ENCODE measurements at regions not wholly inside any gene's neighbourhood (a gene's known extent, or its start where the extent isn't known, plus 50 kb on each side); places are given as distances from the start of the nearest gene placed in this dataset.

DNA sequence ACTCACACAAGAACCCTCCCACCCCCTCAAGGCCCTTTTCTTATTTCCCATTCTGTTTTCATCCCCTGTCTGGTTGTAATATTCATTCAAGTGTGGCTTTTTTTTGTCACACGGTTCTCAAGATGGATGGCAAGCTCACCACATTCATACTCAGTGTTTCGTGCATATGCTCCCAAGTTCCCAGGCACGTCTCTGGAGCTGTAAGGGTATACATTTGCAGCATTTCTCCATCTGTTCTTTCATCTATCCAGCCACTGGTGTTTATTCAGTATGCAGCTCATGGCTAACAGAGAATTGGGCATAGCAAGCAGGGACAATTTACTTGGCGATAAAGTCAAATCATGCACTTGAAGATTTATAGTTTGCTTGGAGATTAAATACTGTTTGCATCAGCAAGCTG lies 212.1 kb downstream of the GRIN2B start:
- H4K8ac ChIP-seq (ENCODE audit: low read depth in 2 of 2, low read length in 2 of 2) = no peak overlapping the region
- no peak overlapping the region for H3K4ac ChIP-seq (ENCODE audit: low read depth, low read length)
- no peak overlapping the region for H4K5ac ChIP-seq (ENCODE audit: low read depth, low read length)
- no peaks in the 10 kb centered on the region for H3K36me3 ChIP-seq (ENCODE audit: control insufficient read depth, insufficient read depth, low read length)
- H4K20me1 ChIP-seq (ENCODE audit: insufficient read depth, low read length) = no peaks in the 10 kb centered on the region
- DNase-seq (no peak), ATAC-seq (ENCODE audit: low read depth) (no peak)
- H3K4me2 ChIP-seq (ENCODE audit: low read depth, low read length) = no peak overlapping the region
- no peaks in the 10 kb centered on the region for H3K27me3 ChIP-seq (ENCODE audit: control insufficient read depth, insufficient read depth, low read length)
- dilution Hi-C loops (cut with HindIII; ENCODE audit: low sequenced_read_pairs, unreplicated experiment) (no loop called here), intact Hi-C loops (cut with micrococcal nuclease) (no loop called here), in situ Hi-C loops (cut with MboI; ENCODE audit: low sequenced_read_pairs) (loop anchor here (10.0 kb wide), 1 partner anchor 56 kb away; no protein-coding TSS in a partner anchor)
- no TSS peak for BruUV-seq (replicated peaks)
- TF ChIP-seq FOS (IDR thresholded peaks at IDR 0.05; ENCODE audit: low read depth, low read length) = no peak
- TF ChIP-seq CHD1 (IDR thresholded peaks at IDR 0.05; ENCODE audit: low read depth, low read length) = no peak
- TF ChIP-seq, protein P1, sequence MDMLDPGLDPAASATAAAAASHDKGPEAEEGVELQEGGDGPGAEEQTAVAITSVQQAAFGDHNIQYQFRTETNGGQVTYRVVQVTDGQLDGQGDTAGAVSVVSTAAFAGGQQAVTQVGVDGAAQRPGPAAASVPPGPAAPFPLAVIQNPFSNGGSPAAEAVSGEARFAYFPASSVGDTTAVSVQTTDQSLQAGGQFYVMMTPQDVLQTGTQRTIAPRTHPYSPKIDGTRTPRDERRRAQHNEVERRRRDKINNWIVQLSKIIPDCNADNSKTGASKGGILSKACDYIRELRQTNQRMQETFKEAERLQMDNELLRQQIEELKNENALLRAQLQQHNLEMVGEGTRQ (IDR thresholded peaks at IDR 0.05; ENCODE audit: low read depth, low read length) = no peak
- no peak for TF ChIP-seq MAZ (IDR thresholded peaks at IDR 0.05; ENCODE audit: borderline replicate concordance, low read depth, low read length)
- TF ChIP-seq RAD21 (IDR thresholded peaks at IDR 0.05; ENCODE audit: low read length) = no peak
- TF ChIP-seq, protein P2, sequence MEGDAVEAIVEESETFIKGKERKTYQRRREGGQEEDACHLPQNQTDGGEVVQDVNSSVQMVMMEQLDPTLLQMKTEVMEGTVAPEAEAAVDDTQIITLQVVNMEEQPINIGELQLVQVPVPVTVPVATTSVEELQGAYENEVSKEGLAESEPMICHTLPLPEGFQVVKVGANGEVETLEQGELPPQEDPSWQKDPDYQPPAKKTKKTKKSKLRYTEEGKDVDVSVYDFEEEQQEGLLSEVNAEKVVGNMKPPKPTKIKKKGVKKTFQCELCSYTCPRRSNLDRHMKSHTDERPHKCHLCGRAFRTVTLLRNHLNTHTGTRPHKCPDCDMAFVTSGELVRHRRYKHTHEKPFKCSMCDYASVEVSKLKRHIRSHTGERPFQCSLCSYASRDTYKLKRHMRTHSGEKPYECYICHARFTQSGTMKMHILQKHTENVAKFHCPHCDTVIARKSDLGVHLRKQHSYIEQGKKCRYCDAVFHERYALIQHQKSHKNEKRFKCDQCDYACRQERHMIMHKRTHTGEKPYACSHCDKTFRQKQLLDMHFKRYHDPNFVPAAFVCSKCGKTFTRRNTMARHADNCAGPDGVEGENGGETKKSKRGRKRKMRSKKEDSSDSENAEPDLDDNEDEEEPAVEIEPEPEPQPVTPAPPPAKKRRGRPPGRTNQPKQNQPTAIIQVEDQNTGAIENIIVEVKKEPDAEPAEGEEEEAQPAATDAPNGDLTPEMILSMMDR (conservative IDR thresholded peaks at IDR 0.05; ENCODE audit: low read depth, low read length) = no peak
- no peak for TF ChIP-seq CEBPB (IDR thresholded peaks at IDR 0.05; ENCODE audit: low read depth, low read length)
- no peak for TF ChIP-seq NFE2L2 (IDR thresholded peaks at IDR 0.05; ENCODE audit: low read depth, low read length)
- TF ChIP-seq, protein P3, sequence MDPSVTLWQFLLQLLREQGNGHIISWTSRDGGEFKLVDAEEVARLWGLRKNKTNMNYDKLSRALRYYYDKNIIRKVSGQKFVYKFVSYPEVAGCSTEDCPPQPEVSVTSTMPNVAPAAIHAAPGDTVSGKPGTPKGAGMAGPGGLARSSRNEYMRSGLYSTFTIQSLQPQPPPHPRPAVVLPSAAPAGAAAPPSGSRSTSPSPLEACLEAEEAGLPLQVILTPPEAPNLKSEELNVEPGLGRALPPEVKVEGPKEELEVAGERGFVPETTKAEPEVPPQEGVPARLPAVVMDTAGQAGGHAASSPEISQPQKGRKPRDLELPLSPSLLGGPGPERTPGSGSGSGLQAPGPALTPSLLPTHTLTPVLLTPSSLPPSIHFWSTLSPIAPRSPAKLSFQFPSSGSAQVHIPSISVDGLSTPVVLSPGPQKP (IDR thresholded peaks at IDR 0.05; ENCODE audit: borderline replicate concordance, low read depth, low read length) = no peak
- no peak for TF ChIP-seq MAFK (IDR thresholded peaks at IDR 0.05; ENCODE audit: low read depth, low read length)
- TF ChIP-seq BHLHE40 (IDR thresholded peaks at IDR 0.05; ENCODE audit: low read depth, low read length) = no peak
- TF ChIP-seq MXI1 (IDR thresholded peaks at IDR 0.05; ENCODE audit: borderline replicate concordance, low read depth, low read length) = no peak
- no peak for TF ChIP-seq RFX5 (IDR thresholded peaks at IDR 0.05; ENCODE audit: low read depth, low read length)
- ChIA-PET POLR2A (ENCODE audit: unreplicated experiment) (no interaction called here), CTCF (no interaction called here)
- no CpG with 5 or more reads among the region's 4 CpGs for WGBS, 2 experiments (ENCODE audit: extremely low coverage in 2 of 2, insufficient read length in 1 of 2)
- no peak overlapping the region for H2BK120ac ChIP-seq (ENCODE audit: low read depth, low read length)
- H4K91ac ChIP-seq (ENCODE audit: insufficient read depth, low read depth, low read length) = no peak overlapping the region
- no peak overlapping the region for H3K9ac ChIP-seq (ENCODE audit: low read depth, low read length)
- H2AK5ac ChIP-seq (ENCODE audit: low read depth, low read length) = no peak overlapping the region
- no peak overlapping the region for H2AK9ac ChIP-seq (replicated peaks; ENCODE audit: low read depth, low read length, poor library complexity)
- no peak overlapping the region for H3K14ac ChIP-seq (replicated peaks; ENCODE audit: low read depth, low read length)
- H2AFZ ChIP-seq (replicated peaks; ENCODE audit: low read length, poor library complexity) = no peak overlapping the region
- no peak overlapping the region for H2BK5ac ChIP-seq (ENCODE audit: low read depth, low read length, poor library complexity, severe bottlenecking)
- H2BK20ac ChIP-seq (ENCODE audit: low read depth, low read length) = no peak overlapping the region
- no peaks in the 10 kb centered on the region for H3K9me1 ChIP-seq (ENCODE audit: insufficient read depth, low read length)
- H3K27ac ChIP-seq (ENCODE audit: insufficient read depth, low read length) = no peak overlapping the region
- no peak overlapping the region for H2BK15ac ChIP-seq (ENCODE audit: low read depth, low read length)
- H3K23ac ChIP-seq (ENCODE audit: low read depth, low read length) = no peak overlapping the region
- H3K18ac ChIP-seq (ENCODE audit: low read depth, low read length) = no peak overlapping the region
- no peaks in the 10 kb centered on the region for H3K4me1 ChIP-seq (ENCODE audit: control insufficient read depth, insufficient read depth, low read length)
- H3K9me3 ChIP-seq (ENCODE audit: control insufficient read depth, insufficient read depth, low read length) = peaks cover under 1% of the 10 kb centered on the region; the same call in 1 of the 2 replicates
- no peak overlapping the region for H3K4me3 ChIP-seq (ENCODE audit: insufficient read depth, low read depth, low read length)
- H3K56ac ChIP-seq (ENCODE audit: extremely low read depth, insufficient read depth, low read length) = no peak overlapping the region
- H3K79me1 ChIP-seq (ENCODE audit: low read depth in 1 of 2, low read length in 2 of 2) = no peaks in the 10 kb centered on the region

Measured in IMR-90 (cell line).